HK-2 (cell line): ENCODE measurements at regions not wholly inside any gene's neighbourhood (a gene's known extent, or its start where the extent isn't known, plus 50 kb on each side); places are given as distances from the start of the nearest gene placed in this dataset.

Experiments
- DNase-seq: peaks from one replicate; pipeline ENCODE4 v3.0.0-alpha.2; 2018; ENCODE audit not compliant: unreplicated experiment

- no peak for DNase-seq
Observed at GRCh38 chr2:118565786-118566540, 281.5 kb downstream of the EN1 start.

DNA sequence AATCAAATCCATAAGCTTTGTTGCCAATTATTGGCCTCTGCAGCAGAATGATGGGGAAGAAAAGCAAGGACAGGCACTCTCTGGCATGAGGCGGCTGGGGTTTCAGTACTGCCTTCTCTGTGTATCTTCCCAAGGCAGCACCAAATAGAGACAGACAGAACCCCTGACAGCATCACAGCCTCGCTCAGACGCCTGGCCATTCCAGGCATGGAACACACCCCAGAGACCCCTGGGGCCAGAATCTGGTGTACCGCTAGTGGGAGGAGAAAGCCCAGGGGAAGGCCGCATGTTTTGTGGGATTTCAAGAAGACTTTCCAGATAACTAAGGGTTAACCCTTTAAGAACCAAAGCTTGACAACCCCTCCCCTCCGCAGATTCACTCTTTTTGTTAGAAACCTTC, 282.1 kb downstream of the EN1 start:
- no peak for DNase-seq

- DNase-seq = no peak
Observed at GRCh38 chr2:118562144-118562543, 285.3 kb downstream of the EN1 start.

- DNase-seq = no peak
Observed at GRCh38 chr2:118558846-118559245, 288.6 kb downstream of the EN1 start.

- DNase-seq = no peak
Observed at GRCh38 chr2:118557791-118558190, 289.7 kb downstream of the EN1 start.

- no peak for DNase-seq
Observed at GRCh38 chr2:118557016-118557415, 290.4 kb downstream of the EN1 start.

DNA sequence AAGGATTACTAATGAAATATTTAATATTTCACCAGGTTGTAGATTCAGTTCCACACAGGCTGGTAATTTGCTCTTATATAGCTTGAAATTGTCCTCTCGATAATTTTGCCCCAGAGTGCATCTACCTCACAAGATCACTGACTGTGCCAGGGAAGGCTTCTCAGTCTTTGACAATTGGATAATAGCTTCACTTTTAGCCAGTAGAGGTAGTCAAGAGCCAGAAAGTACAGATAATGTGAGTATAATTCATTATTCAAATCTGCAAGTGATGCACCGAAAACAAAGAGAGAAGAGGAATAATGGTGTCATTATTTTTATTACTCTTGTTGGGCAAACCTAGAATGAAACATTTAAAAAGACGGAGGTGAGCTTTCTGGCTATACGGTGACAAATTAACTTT, 292.8 kb downstream of the EN1 start:
- DNase-seq = no peak

- no peak for DNase-seq
Observed at GRCh38 chr2:118549503-118549902, 297.9 kb downstream of the EN1 start.

- no peak for DNase-seq
Observed at GRCh38 chr2:118548880-118549488, 298.5 kb downstream of the EN1 start.

GRCh38 chr2:118539290-118539689, 308.2 kb downstream of the EN1 start:
- DNase-seq = peak; percentile 10

- DNase-seq = no peak
Observed at GRCh38 chr2:118536306-118536705, 311.1 kb downstream of the EN1 start.

DNA sequence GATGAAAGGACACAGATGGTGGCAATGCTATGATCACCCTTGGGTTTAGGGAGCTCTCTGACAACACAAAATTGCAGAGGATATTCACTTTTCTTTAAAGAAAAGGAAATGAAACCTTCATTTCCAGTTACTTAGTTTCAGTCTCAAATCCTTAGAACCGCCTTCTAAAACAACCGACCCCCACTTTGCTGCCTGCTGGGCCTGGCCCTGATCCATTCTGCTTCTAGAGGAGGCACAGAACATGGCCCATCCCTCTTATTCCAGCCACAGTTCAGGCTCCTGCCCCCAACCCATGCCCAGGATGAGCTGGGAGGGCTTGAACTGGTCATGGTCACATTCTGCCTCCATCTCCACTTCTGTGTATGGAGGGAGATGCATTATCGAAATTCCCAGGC, 311.6 kb downstream of the EN1 start:
- DNase-seq = no peak

GRCh38 chr2:118535171-118535817, 312.2 kb downstream of the EN1 start:
- no peak for DNase-seq

DNA sequence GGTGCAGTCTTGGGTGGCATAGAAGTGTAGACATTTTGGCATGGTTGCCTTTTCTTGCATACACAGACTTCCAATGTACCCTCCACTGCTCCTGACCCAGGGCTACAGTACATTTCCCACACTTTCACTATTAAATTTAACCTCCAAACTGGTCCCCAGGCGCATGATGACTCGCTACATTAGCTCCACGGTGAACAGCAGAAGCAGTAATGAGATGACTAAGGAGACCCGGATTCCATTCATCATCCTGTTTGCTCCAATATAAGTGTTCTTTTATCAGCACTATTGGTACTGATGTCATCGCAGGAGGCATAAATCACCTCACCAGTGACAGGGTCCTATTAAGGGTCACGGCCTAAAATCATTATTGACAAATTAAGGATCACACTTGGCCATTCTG, 316.5 kb downstream of the EN1 start:
- DNase-seq = no peak

DNA sequence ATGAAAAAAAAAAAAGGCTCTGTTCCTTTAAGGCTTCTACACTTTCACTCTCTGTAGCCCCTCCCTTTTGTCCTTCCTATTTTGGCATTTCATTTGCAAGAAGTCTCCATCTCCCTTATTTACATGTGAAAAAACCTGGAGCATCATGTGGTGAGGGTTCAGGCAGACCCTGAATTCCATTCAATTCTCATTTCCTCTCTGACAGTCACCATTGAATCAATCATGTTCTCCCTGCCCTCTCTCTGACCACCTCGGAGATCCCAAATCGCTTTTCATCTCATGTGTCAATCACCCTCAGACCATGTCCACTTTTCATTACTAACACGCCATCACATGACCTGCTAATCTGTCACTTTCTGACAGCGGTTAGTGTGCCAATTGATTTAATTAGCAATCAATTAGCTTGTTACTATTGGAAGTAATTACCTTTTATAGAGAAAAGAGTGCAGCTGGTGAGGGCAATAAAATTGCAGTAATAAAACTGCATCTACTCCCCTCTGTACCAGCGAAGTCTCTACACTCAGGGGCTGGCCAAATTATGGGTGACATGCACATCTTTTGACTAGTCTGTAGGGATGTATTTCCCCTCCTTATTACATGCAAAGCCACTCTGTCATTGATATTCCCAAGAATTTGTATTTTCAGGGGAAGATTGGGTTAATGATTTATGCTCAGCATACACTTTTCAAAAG, 317.4 kb downstream of the EN1 start:
- DNase-seq = no peak

- DNase-seq = no peak
Observed at GRCh38 chr2:118527571-118527970, 319.9 kb downstream of the EN1 start.

DNA sequence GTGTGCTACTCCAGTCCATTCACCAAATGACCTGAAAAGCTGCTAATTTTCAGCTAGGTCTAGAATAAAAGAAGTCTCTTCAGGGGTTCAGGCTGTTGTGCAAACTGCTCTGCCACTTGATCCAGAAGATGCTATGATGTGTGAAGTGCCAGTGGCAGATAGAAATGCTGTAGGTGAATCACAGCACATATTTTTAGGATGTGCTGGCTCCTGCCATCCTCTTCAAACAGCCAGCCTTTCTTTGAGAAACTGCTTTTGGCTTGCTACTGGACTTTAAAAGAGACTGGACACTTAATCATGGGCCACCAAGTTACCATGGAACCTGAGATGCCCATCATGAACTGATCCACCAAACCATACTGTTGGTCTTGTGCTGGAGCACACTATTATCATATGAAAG, 322.1 kb downstream of the EN1 start:
- DNase-seq = no peak

- DNase-seq = no peak
Observed at GRCh38 chr2:118524911-118525310, 322.5 kb downstream of the EN1 start.

DNA sequence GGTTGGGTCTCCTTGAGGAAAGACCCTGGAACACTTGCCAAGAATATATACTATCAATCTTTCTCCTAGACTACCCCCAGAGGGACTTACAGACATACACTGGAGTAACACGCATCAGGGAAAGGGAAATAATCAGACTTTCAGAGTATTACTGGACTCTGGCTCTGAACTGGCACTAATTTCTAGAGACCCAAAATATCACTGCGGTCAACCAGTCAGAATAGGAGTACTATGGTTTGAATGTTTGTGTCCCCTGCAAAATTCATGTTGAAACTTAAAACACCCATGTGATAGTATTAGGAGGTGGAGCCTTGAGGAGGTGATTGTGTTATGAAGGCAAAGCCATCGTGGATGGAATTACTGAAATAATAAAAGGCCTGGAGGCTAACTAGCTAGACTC, 323.7 kb downstream of the EN1 start:
- no peak for DNase-seq

GRCh38 chr2:118521960-118522359, 325.5 kb downstream of the EN1 start:
- DNase-seq = no peak

GRCh38 chr2:118521272-118521671, 326.2 kb downstream of the EN1 start:
- DNase-seq = no peak

DNA sequence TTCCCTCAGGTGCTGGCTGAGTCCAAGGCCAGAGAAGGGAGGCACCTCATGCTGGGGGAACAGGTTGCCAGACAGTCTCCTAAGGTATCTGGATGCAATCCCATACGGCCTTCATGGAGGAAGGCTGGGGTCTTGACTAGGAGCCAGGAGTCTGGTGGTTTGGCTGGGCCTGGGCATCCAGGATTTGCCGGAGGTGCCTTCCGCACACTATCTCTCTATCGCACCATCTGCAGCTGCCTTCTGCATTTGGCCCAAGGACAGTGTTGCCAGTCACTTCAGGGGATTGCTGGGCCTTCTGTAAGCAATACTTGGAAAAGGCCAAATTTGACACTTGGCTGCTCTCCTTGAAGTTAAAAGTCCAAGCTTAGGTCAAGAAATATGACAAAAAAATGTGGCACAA, 327.2 kb downstream of the EN1 start:
- DNase-seq = no peak

- no peak for DNase-seq
Observed at GRCh38 chr2:118519511-118519910, 327.9 kb downstream of the EN1 start.
